H1 (cell line): ENCODE measurements at regions not wholly inside any gene's neighbourhood (a gene's known extent, or its start where the extent isn't known, plus 50 kb on each side); places are given as distances from the start of the nearest gene placed in this dataset.

ENCODE experiments used
- CTCF ChIA-PET: fragments of 300-600 bp; sonication (Branson Sonifier 250); formaldehyde crosslinking; loops from one replicate; lab custom pipeline; 2021; ENCODE audit not compliant: partially characterized antibody; lab: Charles Lee
- POLR2A ChIA-PET: fragments of 300-600 bp; sonication (Branson Sonifier 250); formaldehyde crosslinking; loops from one replicate; lab custom pipeline; 2021; ENCODE audit warnings: inconsistent platforms; ENCODE audit not compliant: partially characterized antibody; lab: Charles Lee
- DNase-seq, 2 experiments: peaks; one replicate each; pipeline versions ENCODE4 v3.0.0 to v3.0.0-alpha.2; 2010 to 2022; ENCODE audit warnings: low spot score in 2 of 2, low read depth in 1 of 2, mixed read lengths in 1 of 2
- FAIRE-seq: peaks from 2 replicates; lab custom pipeline; 2011; peaks lifted over from hg19 to GRCh38; lab: Jason Lieb, UNC
- H2AFZ ChIP-seq: 2 replicates; pipeline ENCODE4 v1.8.1; 2012; ENCODE audit warnings: low read length, inconsistent platforms
- H2AK5ac ChIP-seq: 2 replicates; pipeline ENCODE4 v1.6.1; 2013; ENCODE audit warnings: low read depth, low read length
- H2BK120ac ChIP-seq: replicated peaks from 2 replicates; pipeline ENCODE3; 2013; ENCODE audit warnings: low read depth, low read length, inconsistent platforms
- H2BK12ac ChIP-seq: 2 replicates; pipeline ENCODE4 v1.6.1; 2013; ENCODE audit warnings: low read depth, low read length
- H2BK15ac ChIP-seq: 2 replicates; pipeline ENCODE4 v1.6.1; 2013; ENCODE audit warnings: low read length
- H2BK20ac ChIP-seq: 2 replicates; pipeline ENCODE4 v1.6.1; 2013; ENCODE audit warnings: low read length
- H2BK5ac ChIP-seq: 2 replicates; pipeline ENCODE4 v1.6.1; 2013; ENCODE audit warnings: low read depth, low read length
- H3K14ac ChIP-seq: 2 replicates; pipeline ENCODE4 v1.6.1; 2013; ENCODE audit warnings: inconsistent platforms; ENCODE audit not compliant: insufficient read length
- H3K18ac ChIP-seq: 2 replicates; pipeline ENCODE4 v1.6.1; 2013; ENCODE audit warnings: low read length; ENCODE audit errors: extremely low read depth
- H3K23ac ChIP-seq: 2 replicates; pipeline ENCODE4 v1.6.1; 2013; ENCODE audit warnings: inconsistent platforms; ENCODE audit not compliant: insufficient read length
- H3K23me2 ChIP-seq: 2 replicates; pipeline ENCODE4 v1.6.1; 2013; ENCODE audit warnings: low read depth, low read length
- H3K27ac ChIP-seq: 2 replicates; pipeline ENCODE4 v1.6.1; 2011; ENCODE audit warnings: low read depth, low read length, inconsistent platforms
- H3K27me3 ChIP-seq, 4 experiments: replicated peaks in 1 of 4; 1 replicate in 1 of 4; 2 replicates in 3 of 4; pipeline versions ENCODE4 v1.6.1 to v1.8.1; 2011 to 2013; ENCODE audit warnings: low read length in 3 of 4, mild to moderate bottlenecking in 3 of 4, inconsistent platforms in 2 of 4, mixed read lengths in 2 of 4, moderate library complexity in 1 of 4; ENCODE audit not compliant: control insufficient read depth in 3 of 4, insufficient read depth in 3 of 4; ENCODE audit errors: extremely low read depth in 1 of 4
- H3K36me3 ChIP-seq, 4 experiments: 2 replicates each; pipeline versions ENCODE4 v1.6.1 to v1.8.1; 2011 to 2013; ENCODE audit warnings: mild to moderate bottlenecking in 4 of 4, low read length in 3 of 4, moderate library complexity in 2 of 4, control low read depth in 1 of 4, inconsistent platforms in 1 of 4; ENCODE audit not compliant: insufficient read depth in 4 of 4, control insufficient read depth in 2 of 4
- H3K4ac ChIP-seq: replicated peaks from 2 replicates; pipeline ENCODE3; 2013; ENCODE audit warnings: low read length, low read depth, mixed read lengths, inconsistent platforms; ENCODE audit not compliant: insufficient read length
- H3K4me1 ChIP-seq, 4 experiments: replicated peaks in 1 of 4; 1 replicate in 1 of 4; 2 replicates in 3 of 4; pipeline versions ENCODE4 v1.6.1 to v1.8.1; 2011 to 2013; ENCODE audit warnings: low read length in 3 of 4, inconsistent platforms in 2 of 4, mixed read lengths in 1 of 4; ENCODE audit not compliant: insufficient read depth in 4 of 4, control insufficient read depth in 3 of 4
- H3K4me2 ChIP-seq, 2 experiments: 2 replicates each; pipeline versions ENCODE4 v1.6.1 to v1.8.1; 2011 to 2013; ENCODE audit warnings: low read depth in 2 of 2, low read length in 2 of 2, control low read depth in 1 of 2, inconsistent platforms in 1 of 2, mild to moderate bottlenecking in 1 of 2; ENCODE audit not compliant: insufficient read depth in 1 of 2
- H3K4me3 ChIP-seq, 4 experiments: fragments of 200-600, 300-600 bp in 1 of 4; sonication (generic), shearing (Covaris generic), sonication (Bioruptor Twin) in 1 of 4; 2 replicates each; pipeline versions ENCODE4 v1.5.1 to v1.8.1; 2011 to 2016; ENCODE audit warnings: low read length in 4 of 4, low read depth in 3 of 4, control low read depth in 2 of 4, inconsistent platforms in 2 of 4, mild to moderate bottlenecking in 2 of 4, mixed read lengths in 1 of 4, moderate library complexity in 1 of 4; ENCODE audit not compliant: insufficient read depth in 2 of 4; ENCODE audit errors: extremely low read depth in 1 of 4
- H3K56ac ChIP-seq: replicated peaks from 2 replicates; pipeline ENCODE3; 2013; ENCODE audit warnings: low read depth, mild to moderate bottlenecking, mixed read lengths, low read length, inconsistent platforms; ENCODE audit not compliant: insufficient read length
- H3K79me1 ChIP-seq: 2 replicates; pipeline ENCODE4 v1.6.1; 2013; ENCODE audit warnings: low read depth, low read length, control low read depth
- H3K79me2 ChIP-seq, 2 experiments: 2 replicates each; pipeline versions ENCODE4 v1.6.1 to v1.8.1; 2012 to 2013; ENCODE audit warnings: low read length in 2 of 2, mild to moderate bottlenecking in 2 of 2, inconsistent platforms in 1 of 2; ENCODE audit not compliant: insufficient read depth in 2 of 2, control insufficient read depth in 1 of 2
- H3K9ac ChIP-seq, 4 experiments: replicated peaks in 1 of 4; 1 replicate in 1 of 4; 2 replicates in 3 of 4; pipeline versions ENCODE4 v1.6.1 to v1.8.1; 2011 to 2013; ENCODE audit warnings: low read depth in 3 of 4, low read length in 3 of 4, control low read depth in 2 of 4, mild to moderate bottlenecking in 2 of 4, moderate library complexity in 2 of 4, inconsistent platforms in 1 of 4; ENCODE audit errors: extremely low read depth in 1 of 4
- H3K9me3 ChIP-seq, 2 experiments: 2 replicates each; pipeline versions ENCODE4 v1.6.1 to v1.8.1; 2012 to 2013; ENCODE audit warnings: mild to moderate bottlenecking in 2 of 2, moderate library complexity in 2 of 2, control low read depth in 1 of 2, inconsistent platforms in 1 of 2, low read depth in 1 of 2, low read length in 1 of 2, mixed read lengths in 1 of 2; ENCODE audit not compliant: insufficient read depth in 2 of 2
- H4K20me1 ChIP-seq, 2 experiments: replicated peaks in 1 of 2; 2 replicates each; pipeline versions ENCODE3 to v1.8.1; 2011 to 2013; ENCODE audit warnings: inconsistent platforms in 2 of 2, low read length in 2 of 2, mild to moderate bottlenecking in 1 of 2; ENCODE audit not compliant: insufficient read depth in 2 of 2, control insufficient read depth in 1 of 2
- H4K5ac ChIP-seq: 2 replicates; pipeline ENCODE4 v1.6.1; 2013; ENCODE audit warnings: low read length, low read depth, mixed read lengths, inconsistent platforms; ENCODE audit not compliant: insufficient read length
- H4K8ac ChIP-seq: 2 replicates; pipeline ENCODE4 v1.8.0; 2013; ENCODE audit warnings: mild to moderate bottlenecking, moderate library complexity, low read length, inconsistent platforms; ENCODE audit not compliant: insufficient read depth; ENCODE audit errors: extremely low read depth
- H4K91ac ChIP-seq: replicated peaks from 2 replicates; pipeline ENCODE3; 2013; ENCODE audit warnings: low read length, mixed read lengths, inconsistent platforms; ENCODE audit not compliant: insufficient read length
- RAD21 ChIP-seq, 2 experiments: IDR thresholded peaks in 1 of 2; conservative IDR thresholded peaks in 1 of 2; 2 replicates each; pipeline ENCODE4 v1.6.1; 2011; ENCODE audit warnings: low read depth in 2 of 2, low read length in 2 of 2, improper control_type of control experiment in 1 of 2, inconsistent platforms in 1 of 2, mild to moderate bottlenecking in 1 of 2, moderate library complexity in 1 of 2
- TF ChIP-seq, protein P1 (sequence below): IDR thresholded peaks from 2 replicates; pipeline ENCODE4 v1.6.1; 2012; ENCODE audit warnings: low read length, inconsistent platforms
- TF ChIP-seq, protein P2 (sequence below), 3 experiments: IDR thresholded peaks; 1 replicate in 2 of 3; 2 replicates in 1 of 3; pipeline versions ENCODE4 v1.5.1 to v1.6.1; 2011; ENCODE audit warnings: low read length in 3 of 3, mild to moderate bottlenecking in 3 of 3, inconsistent platforms in 2 of 3, low read depth in 1 of 3, moderate library complexity in 1 of 3; ENCODE audit not compliant: insufficient read depth in 1 of 3; ENCODE audit errors: control extremely low read depth in 1 of 3

GRCh38 chr2:16952368-16952767 lies 286.7 kb upstream of the CYRIA start:
- Histone ChIP-seq H3K23me2 (no peaks in the 10 kb centered on the region), H3K27me3 (no peaks in the 10 kb centered on the region), H2BK12ac (no peak overlapping the region), H3K56ac (no peak overlapping the region), H3K4me1 (peaks cover 0 to 3% (median 0%) of the 10 kb centered on the region in 4 experiments; a peak in 1 of 7 replicates), H2AFZ (no peak overlapping the region), H3K18ac (no peak overlapping the region), H3K23ac (no peak overlapping the region), H3K4me2 (no peak overlapping the region), H4K8ac (no peak overlapping the region), H3K9me3 (no peaks in the 10 kb centered on the region), H2BK5ac (no peak overlapping the region), H3K79me2 (no peaks in the 10 kb centered on the region), H3K4ac (no peak overlapping the region), H3K9ac (no peak overlapping the region), H3K4me3 (no peak overlapping the region), H3K36me3 (no peaks in the 10 kb centered on the region), H2AK5ac (no peak overlapping the region), H3K27ac (no peak overlapping the region), H4K20me1 (no peaks in the 10 kb centered on the region), H2BK15ac (no peak overlapping the region), H4K5ac (no peak overlapping the region), H2BK20ac (no peak overlapping the region), H4K91ac (no peak overlapping the region), H3K79me1 (no peaks in the 10 kb centered on the region), H2BK120ac (no peak overlapping the region)
- POLR2A ChIA-PET: no interaction called here
- DNase-seq: no peak
- CTCF ChIA-PET: interaction anchor here (1.0 to 2.1 kb wide), 4 partner anchors 8 to 357 kb away, joined by 3 to 9 read pairs (median 3); no protein-coding TSS in a partner anchor
- FAIRE-seq: no peak
- TF ChIP-seq, protein P1, sequence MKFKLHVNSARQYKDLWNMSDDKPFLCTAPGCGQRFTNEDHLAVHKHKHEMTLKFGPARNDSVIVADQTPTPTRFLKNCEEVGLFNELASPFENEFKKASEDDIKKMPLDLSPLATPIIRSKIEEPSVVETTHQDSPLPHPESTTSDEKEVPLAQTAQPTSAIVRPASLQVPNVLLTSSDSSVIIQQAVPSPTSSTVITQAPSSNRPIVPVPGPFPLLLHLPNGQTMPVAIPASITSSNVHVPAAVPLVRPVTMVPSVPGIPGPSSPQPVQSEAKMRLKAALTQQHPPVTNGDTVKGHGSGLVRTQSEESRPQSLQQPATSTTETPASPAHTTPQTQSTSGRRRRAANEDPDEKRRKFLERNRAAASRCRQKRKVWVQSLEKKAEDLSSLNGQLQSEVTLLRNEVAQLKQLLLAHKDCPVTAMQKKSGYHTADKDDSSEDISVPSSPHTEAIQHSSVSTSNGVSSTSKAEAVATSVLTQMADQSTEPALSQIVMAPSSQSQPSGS: no peak
- TF ChIP-seq, protein P2, sequence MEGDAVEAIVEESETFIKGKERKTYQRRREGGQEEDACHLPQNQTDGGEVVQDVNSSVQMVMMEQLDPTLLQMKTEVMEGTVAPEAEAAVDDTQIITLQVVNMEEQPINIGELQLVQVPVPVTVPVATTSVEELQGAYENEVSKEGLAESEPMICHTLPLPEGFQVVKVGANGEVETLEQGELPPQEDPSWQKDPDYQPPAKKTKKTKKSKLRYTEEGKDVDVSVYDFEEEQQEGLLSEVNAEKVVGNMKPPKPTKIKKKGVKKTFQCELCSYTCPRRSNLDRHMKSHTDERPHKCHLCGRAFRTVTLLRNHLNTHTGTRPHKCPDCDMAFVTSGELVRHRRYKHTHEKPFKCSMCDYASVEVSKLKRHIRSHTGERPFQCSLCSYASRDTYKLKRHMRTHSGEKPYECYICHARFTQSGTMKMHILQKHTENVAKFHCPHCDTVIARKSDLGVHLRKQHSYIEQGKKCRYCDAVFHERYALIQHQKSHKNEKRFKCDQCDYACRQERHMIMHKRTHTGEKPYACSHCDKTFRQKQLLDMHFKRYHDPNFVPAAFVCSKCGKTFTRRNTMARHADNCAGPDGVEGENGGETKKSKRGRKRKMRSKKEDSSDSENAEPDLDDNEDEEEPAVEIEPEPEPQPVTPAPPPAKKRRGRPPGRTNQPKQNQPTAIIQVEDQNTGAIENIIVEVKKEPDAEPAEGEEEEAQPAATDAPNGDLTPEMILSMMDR (IDR thresholded peaks at IDR 0.05; ENCODE audit: control extremely low read depth in 1 of 3, insufficient read depth in 1 of 3, low read depth in 1 of 3, low read length in 3 of 3): no peak
- 0 out of 4 replicates have a peak, but pooled peaks of 1 of the 2 experiments have one; percentile 9 for TF ChIP-seq RAD21 (IDR thresholded peaks at IDR 0.05 in 1 of 2, conservative IDR thresholded peaks at IDR 0.05 in 1 of 2; ENCODE audit: low read depth in 2 of 2, low read length in 2 of 2)
- TF ChIP-seq, all 59 proteins: peak for 1
- H3K14ac ChIP-seq: no peak overlapping the region
